HG02970 (cell line): ENCODE measurements at regions not wholly inside any gene's neighbourhood (a gene's known extent, or its start where the extent isn't known, plus 50 kb on each side); places are given as distances from the start of the nearest gene placed in this dataset.
"Not testable (repeated sequence)": the region's sequence is repeated elsewhere in the genome, so short reads cannot be mapped to it uniquely, and the experiment has no call there.

Experiments used
- ATAC-seq: cut with Tn5 transposase; IDR thresholded peaks from one replicate; pipeline ENCODE4 v1.9.1; 2021; ENCODE audit warnings: mild to moderate bottlenecking, moderate library complexity, moderate number of reproducible peaks; ENCODE audit not compliant: unreplicated experiment, low FRiP score

GRCh38 chr1:213521206-213521605 lies 466.6 kb upstream of the PROX1 start:
- no peak for ATAC-seq

- no peak for ATAC-seq
Measured at GRCh38 chr1:213523781-213524398, 463.9 kb upstream of the PROX1 start.

- no peak for ATAC-seq
Measured at GRCh38 chr1:213526306-213526705, 461.5 kb upstream of the PROX1 start.

- no peak for ATAC-seq
Measured at GRCh38 chr1:213530611-213531320, 457.0 kb upstream of the PROX1 start.

- no peak for ATAC-seq
Measured at GRCh38 chr1:213531369-213532310, 456.1 kb upstream of the PROX1 start.

- no peak for ATAC-seq
Measured at GRCh38 chr1:213533125-213533524, 454.6 kb upstream of the PROX1 start.

- no peak for ATAC-seq
Measured at GRCh38 chr1:213535679-213536078, 452.1 kb upstream of the PROX1 start.

- no peak for ATAC-seq
Measured at GRCh38 chr1:213538251-213538650, 449.5 kb upstream of the PROX1 start.

- no peak for ATAC-seq
Measured at GRCh38 chr1:213539464-213539863, 448.3 kb upstream of the PROX1 start.

GRCh38 chr1:213541641-213542040 lies 446.1 kb upstream of the PROX1 start:
- ATAC-seq: no peak

- ATAC-seq: not testable (repeated sequence)
Measured at GRCh38 chr1:213545181-213545580, 442.6 kb upstream of the PROX1 start.

- no peak for ATAC-seq
Measured at GRCh38 chr1:213549982-213550381, 437.8 kb upstream of the PROX1 start.

GRCh38 chr1:213550804-213551203 lies 437.0 kb upstream of the PROX1 start:
- no peak for ATAC-seq

- no peak for ATAC-seq
Measured at GRCh38 chr1:213552045-213552444, 435.7 kb upstream of the PROX1 start.

GRCh38 chr1:213560226-213560625 lies 427.5 kb upstream of the PROX1 start:
- ATAC-seq: no peak

GRCh38 chr1:213561870-213562269 lies 425.9 kb upstream of the PROX1 start:
- no peak for ATAC-seq

GRCh38 chr1:213564215-213564659 lies 423.5 kb upstream of the PROX1 start:
- ATAC-seq: no peak

GRCh38 chr1:213568929-213569815 lies 418.6 kb upstream of the PROX1 start:
- ATAC-seq: no peak

- no peak for ATAC-seq
Measured at GRCh38 chr1:213569816-213570150, 418.0 kb upstream of the PROX1 start.

GRCh38 chr1:213570487-213570886 lies 417.3 kb upstream of the PROX1 start:
- no peak for ATAC-seq
